ENCODE measurements at regions not wholly inside any gene's neighbourhood (a gene's known extent, or its start where the extent isn't known, plus 50 kb on each side); places are given as distances from the start of the nearest gene placed in this dataset.

GRCh38 chr18:39527465-39527864, 1961.9 kb upstream of the CELF4 start:
- no peak for TF ChIP-seq CTCF (conservative IDR thresholded peaks at IDR 0.05; ENCODE audit: low read length)
- no peak for TF ChIP-seq EZH2phosphoT487 (IDR thresholded peaks at IDR 0.05; ENCODE audit: borderline replicate concordance, low read depth, low read length)
